ENCODE measurements at regions not wholly inside any gene's neighbourhood (a gene's known extent, or its start where the extent isn't known, plus 50 kb on each side); places are given as distances from the start of the nearest gene placed in this dataset.

DNA sequence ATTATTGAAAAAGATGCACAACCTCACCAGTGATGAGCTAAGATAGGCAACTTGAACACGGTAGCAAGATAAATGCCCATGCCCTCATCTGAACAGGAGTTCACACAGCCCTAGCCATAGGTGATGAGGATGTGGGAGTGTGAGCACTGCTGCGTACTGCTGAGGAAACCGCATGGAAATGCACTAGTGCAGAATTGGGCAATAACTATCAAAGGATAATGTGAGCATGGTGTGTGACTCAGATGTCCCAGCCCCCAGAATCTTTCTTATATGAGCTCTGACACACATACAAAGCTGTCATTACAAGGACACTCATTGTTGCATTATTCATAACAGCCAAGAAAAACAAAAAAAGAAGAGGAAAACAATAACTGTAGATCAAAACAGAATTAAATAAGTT is 521.2 kb downstream of the IRX1 start:
- no peaks in the 10 kb centered on the region for H3K4me1 ChIP-seq
- no peaks in the 10 kb centered on the region for H3K9me3 ChIP-seq
- DNase-seq: no peak
- no peaks in the 10 kb centered on the region for H3K36me3 ChIP-seq
- intact Hi-C loops (cut with DNase I): no loop called here
- no peaks in the 10 kb centered on the region for H3K27me3 ChIP-seq
- no peak overlapping the region for H3K4me3 ChIP-seq
- TF ChIP-seq CTCF (IDR thresholded peaks at IDR 0.05): no peak
- no peak overlapping the region for H3K9ac ChIP-seq (ENCODE audit: low read depth in 2 of 2, low read length in 2 of 2)
- H3K27ac ChIP-seq: no peak overlapping the region

DNA sequence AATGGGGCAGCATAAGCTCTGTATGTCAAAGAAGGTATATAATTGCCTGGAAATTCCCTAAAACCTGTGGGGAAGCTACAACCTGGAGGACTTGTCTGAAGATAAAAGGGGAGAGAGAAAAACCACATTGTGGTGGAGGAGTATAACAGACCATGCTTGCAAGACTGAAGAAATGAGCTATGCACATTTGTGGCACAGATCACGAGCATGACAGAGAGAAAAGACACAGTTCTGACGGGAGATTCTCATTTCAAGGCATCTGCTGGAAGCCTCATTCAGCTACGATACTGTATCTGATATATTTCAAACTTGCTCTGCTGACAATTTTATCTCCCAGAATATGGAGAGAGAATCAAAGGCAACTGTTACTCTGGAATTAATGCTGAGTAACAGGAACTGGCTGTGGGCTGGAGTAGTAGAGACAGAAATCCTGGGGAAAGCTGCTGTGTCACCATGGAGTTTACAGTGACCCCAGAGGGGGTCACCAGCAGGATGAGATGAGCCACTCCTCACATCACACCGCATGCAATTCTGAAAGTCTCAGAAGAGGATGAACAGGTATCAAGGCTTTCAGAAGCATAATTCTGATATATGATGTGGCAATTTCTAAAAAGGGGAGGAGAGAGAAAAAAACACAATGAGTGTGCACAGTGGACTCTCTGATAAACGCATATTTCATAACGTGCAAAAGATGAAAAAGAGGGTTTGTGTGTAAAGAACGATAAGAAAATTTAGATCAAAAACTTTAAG is 528.8 kb downstream of the IRX1 start:
- H3K36me3 ChIP-seq: no peaks in the 10 kb centered on the region
- no peak for TF ChIP-seq CTCF (IDR thresholded peaks at IDR 0.05)
- H3K27me3 ChIP-seq: no peaks in the 10 kb centered on the region
- DNase-seq: no peak
- H3K4me3 ChIP-seq: no peak overlapping the region
- intact Hi-C loops (cut with DNase I): no loop called here
- H3K4me1 ChIP-seq: no peaks in the 10 kb centered on the region
- H3K27ac ChIP-seq: no peak overlapping the region
- H3K9me3 ChIP-seq: no peaks in the 10 kb centered on the region
- no peak overlapping the region for H3K9ac ChIP-seq (ENCODE audit: low read depth in 2 of 2, low read length in 2 of 2)

DNA sequence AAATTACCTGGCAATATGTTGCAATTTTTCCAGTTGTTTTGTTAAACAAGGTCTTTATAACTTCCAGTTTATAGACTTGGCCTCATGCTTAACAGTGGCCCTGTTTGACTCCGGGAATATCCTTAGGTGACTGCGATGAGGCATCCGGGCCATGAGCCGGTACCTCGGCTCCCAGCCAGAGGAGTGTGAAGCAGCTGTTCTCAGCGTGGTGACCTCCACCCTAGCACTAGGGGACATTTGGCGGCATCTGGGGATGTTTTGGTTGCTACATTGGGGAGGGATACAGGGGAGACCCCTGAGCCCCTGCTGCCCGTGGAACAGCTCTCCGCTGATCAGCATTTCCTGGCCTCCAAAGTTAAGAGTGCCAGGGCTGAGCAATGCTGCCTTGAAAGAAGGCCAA is 533.4 kb downstream of the IRX1 start:
- H3K27me3 ChIP-seq: no peaks in the 10 kb centered on the region
- intact Hi-C loops (cut with DNase I): no loop called here

DNA sequence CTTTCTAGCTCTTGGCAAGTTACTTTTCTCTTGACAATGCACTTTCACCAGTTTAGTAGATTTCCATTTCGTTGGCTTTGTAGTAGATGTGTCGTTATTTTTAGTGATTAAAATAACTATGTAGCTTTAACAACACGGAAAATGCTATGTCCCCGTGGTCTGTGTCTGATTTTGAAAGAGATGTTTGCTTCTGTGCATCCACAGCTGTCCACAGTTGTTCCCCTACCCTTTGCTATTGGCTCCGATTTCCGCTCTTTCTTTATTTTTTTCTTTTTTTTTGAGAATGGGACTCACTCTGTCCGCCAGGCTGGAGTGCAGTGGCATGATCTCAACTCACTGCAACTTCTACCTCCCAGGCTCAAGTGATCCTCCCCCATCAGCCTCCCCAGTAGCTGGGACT is 533.9 kb downstream of the IRX1 start:
- TF ChIP-seq CTCF (IDR thresholded peaks at IDR 0.05): no peak
- H3K27me3 ChIP-seq: no peaks in the 10 kb centered on the region
- no peak overlapping the region for H3K4me3 ChIP-seq
- H3K9me3 ChIP-seq: no peaks in the 10 kb centered on the region
- no peak for DNase-seq
- H3K36me3 ChIP-seq: no peaks in the 10 kb centered on the region
- H3K27ac ChIP-seq: no peak overlapping the region
- intact Hi-C loops (cut with DNase I): no loop called here
- no peaks in the 10 kb centered on the region for H3K4me1 ChIP-seq
- H3K9ac ChIP-seq (ENCODE audit: low read depth in 2 of 2, low read length in 2 of 2): no peak overlapping the region

More for the DNA sequence above, 533.4 kb downstream of the IRX1 start:
- no peak overlapping the region for H3K4me3 ChIP-seq
- no peaks in the 10 kb centered on the region for H3K9me3 ChIP-seq
- no peak for DNase-seq
- H3K27ac ChIP-seq: no peak overlapping the region
- H3K4me1 ChIP-seq: no peaks in the 10 kb centered on the region
- H3K36me3 ChIP-seq: no peaks in the 10 kb centered on the region
- no peak for TF ChIP-seq CTCF (IDR thresholded peaks at IDR 0.05)
- H3K9ac ChIP-seq (ENCODE audit: low read depth in 2 of 2, low read length in 2 of 2): no peak overlapping the region

- Histone ChIP-seq H3K9me3 (no peaks in the 10 kb centered on the region), H3K36me3 (no peaks in the 10 kb centered on the region), H3K4me1 (no peaks in the 10 kb centered on the region), H3K4me3 (no peak overlapping the region), H3K27ac (no peak overlapping the region), H3K27me3 (no peaks in the 10 kb centered on the region), H3K9ac (ENCODE audit: low read depth in 2 of 2, low read length in 2 of 2) (no peak overlapping the region)
- intact Hi-C loops (cut with DNase I): no loop called here
- no peak for DNase-seq
- TF ChIP-seq CTCF (IDR thresholded peaks at IDR 0.05): no peak
Measured at GRCh38 chr5:4130819-4131218, 535.2 kb downstream of the IRX1 start.

All from colonic mucosa (tissue), 4 donors.